ACC112 (cell line): ENCODE measurements at regions not wholly inside any gene's neighbourhood (a gene's known extent, or its start where the extent isn't known, plus 50 kb on each side); places are given as distances from the start of the nearest gene placed in this dataset.

Source experiments
- H2AFZ ChIP-seq: fragments of 200-600 bp; sonication (generic); one replicate; pipeline ENCODE4 v1.6.0; 2017; ENCODE audit warnings: antibody characterized with exemption, low read length; ENCODE audit not compliant: unreplicated experiment
- H3K27ac ChIP-seq: fragments of 200-600 bp; sonication (generic); 2 replicates; pipeline ENCODE4 v1.5.1; 2014; ENCODE audit warnings: low read depth, mild to moderate bottlenecking, antibody characterized with exemption, low read length, moderate library complexity
- H3K27me3 ChIP-seq: fragments of 200-600 bp; sonication (generic); 2 replicates; pipeline ENCODE4 v1.6.1; 2014; ENCODE audit warnings: mild to moderate bottlenecking, antibody characterized with exemption, low read length, moderate library complexity, mixed read lengths; ENCODE audit not compliant: insufficient read depth
- H3K36me3 ChIP-seq: fragments of 200-600 bp; sonication (generic); 2 replicates; pipeline ENCODE4 v1.6.1; 2016; ENCODE audit warnings: mild to moderate bottlenecking, antibody characterized with exemption, low read length, moderate library complexity, mixed read lengths; ENCODE audit not compliant: insufficient read depth
- H3K4me1 ChIP-seq: fragments of 200-600 bp; sonication (generic); one replicate; pipeline ENCODE4 v1.6.1; 2016; ENCODE audit warnings: low read length, mixed read lengths; ENCODE audit not compliant: insufficient read depth, unreplicated experiment, control insufficient read depth
- H3K4me3 ChIP-seq: fragments of 200-600 bp; sonication (generic); 2 replicates; pipeline ENCODE4 v1.5.1; 2014; ENCODE audit warnings: mild to moderate bottlenecking, low read depth, low read length
- H3K79me2 ChIP-seq: fragments of 200-600 bp; sonication (generic); one replicate; pipeline ENCODE4 v1.6.0; 2016; ENCODE audit warnings: low read length; ENCODE audit not compliant: control insufficient read depth, unreplicated experiment, insufficient read depth

DNA sequence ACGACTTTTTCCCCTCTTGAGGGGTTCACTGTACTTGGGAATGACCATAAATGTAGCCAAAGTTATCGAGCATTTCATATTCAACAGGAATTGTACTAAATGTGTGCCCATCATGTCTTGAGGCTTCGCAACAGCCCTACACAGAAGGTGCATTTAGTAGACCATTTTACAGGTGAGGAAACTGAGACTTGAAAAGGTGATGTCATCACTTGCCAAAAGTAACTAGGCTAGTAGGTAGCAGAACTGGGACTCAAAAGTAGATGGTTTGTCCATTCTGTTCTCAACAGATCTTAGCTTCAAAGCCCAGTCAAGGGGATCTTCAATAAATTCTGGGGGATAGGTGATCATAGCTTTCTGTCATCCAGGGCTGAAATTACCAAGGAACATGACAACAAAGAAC lies 782.2 kb downstream of the MED13L start:
- no peaks in the 10 kb centered on the region for H3K36me3 ChIP-seq
- no peak overlapping the region for H3K27ac ChIP-seq
- no peaks in the 10 kb centered on the region for H3K27me3 ChIP-seq
- H3K79me2 ChIP-seq, result no peaks in the 10 kb centered on the region
- no peak overlapping the region for H3K4me3 ChIP-seq
- no peaks in the 10 kb centered on the region for H3K4me1 ChIP-seq
- no peak overlapping the region for H2AFZ ChIP-seq

DNA sequence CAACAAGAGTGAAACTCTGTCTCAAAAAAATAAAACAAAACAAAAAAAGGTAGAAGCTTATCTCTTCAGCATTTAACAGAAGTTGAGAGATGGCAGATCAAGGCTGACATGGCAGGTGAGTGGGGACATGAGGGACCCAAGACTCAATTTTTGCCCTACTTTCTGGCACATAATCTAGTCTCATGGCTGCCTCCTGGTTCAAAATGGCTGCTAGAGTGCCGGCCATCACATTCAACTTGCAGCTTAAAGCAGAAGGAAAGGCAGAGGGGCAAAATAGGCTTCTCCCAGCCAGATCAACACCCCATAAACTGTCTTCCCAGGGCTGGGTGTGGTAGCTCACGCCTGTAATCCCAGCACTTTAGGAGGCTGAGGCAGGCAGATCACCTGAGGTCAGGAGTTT lies 784.9 kb downstream of the MED13L start:
- Histone ChIP-seq H3K36me3 (no peaks in the 10 kb centered on the region), H3K79me2 (no peaks in the 10 kb centered on the region), H3K27ac (no peak overlapping the region), H3K4me1 (no peaks in the 10 kb centered on the region), H3K27me3 (peaks cover 3% of the 10 kb centered on the region; the same call in 1 of the 2 replicates), H3K4me3 (no peak overlapping the region), H2AFZ (no peak overlapping the region)

DNA sequence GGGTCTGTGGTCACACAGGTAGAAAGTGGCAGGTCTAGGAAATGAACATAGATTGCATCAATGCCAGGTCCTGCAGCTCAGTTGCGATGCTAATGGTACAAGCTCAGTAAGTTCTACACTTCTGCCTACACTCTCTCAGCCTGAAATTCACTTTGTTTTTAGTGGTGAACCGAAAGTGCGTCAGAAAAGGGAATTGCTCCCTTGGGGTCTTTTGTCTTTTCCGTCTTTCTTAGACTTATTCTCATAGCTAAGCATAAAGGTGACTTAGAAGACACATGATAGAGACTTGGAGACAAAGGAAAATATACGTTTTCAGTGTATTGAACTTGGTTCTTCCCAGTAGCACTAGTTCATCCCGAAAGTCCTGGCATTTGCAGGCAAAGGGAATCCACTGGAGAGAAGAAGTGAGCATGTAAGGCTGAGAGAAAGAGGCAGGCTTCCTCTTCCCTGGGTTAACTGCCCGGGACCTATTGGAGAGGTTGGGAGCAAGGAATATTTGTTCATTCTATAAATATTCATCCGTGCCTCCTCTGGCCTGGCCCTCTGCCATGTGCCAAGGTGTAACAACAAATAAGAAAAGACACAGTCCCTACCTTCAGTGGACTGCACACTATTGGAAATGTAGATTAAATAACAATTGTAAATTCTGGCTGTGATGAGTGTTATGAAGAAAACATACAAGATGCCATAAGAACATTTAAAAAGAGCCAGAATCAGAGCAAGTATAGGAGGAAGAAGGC lies 785.8 kb downstream of the MED13L start:
- H2AFZ ChIP-seq, result no peak overlapping the region

DNA sequence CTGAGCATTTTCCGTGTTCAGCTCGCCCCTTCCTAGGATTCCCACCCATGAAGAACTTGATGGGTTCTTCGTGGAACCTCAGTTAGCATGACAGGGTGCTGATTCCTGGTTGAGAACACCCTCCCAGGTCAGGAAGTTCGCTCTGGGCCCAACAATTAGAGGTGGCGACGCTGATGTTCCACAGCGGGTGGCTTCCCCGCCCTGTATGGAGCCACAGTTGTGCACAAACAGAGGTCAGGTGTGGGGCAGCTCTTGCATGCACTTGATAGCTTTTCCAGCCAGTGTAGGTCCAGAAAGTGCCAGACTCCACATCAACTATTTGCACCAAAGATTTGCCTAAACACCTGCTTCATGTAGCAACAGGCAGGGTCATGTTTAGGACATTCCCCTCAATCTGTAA lies 788.2 kb downstream of the MED13L start:
- Histone ChIP-seq H3K4me3 (no peak overlapping the region), H3K4me1 (no peaks in the 10 kb centered on the region), H3K27ac (no peak overlapping the region), H3K36me3 (no peaks in the 10 kb centered on the region), H3K27me3 (peaks cover 9% of the 10 kb centered on the region; the same call in 1 of the 2 replicates), H2AFZ (no peak overlapping the region), H3K79me2 (no peaks in the 10 kb centered on the region)

More for the DNA sequence above, 785.8 kb downstream of the MED13L start:
- Histone ChIP-seq H3K4me1 (no peaks in the 10 kb centered on the region), H3K27ac (no peak overlapping the region), H3K79me2 (no peaks in the 10 kb centered on the region), H3K4me3 (no peak overlapping the region), H3K36me3 (no peaks in the 10 kb centered on the region), H3K27me3 (peaks cover 9% of the 10 kb centered on the region; the same call in 1 of the 2 replicates)

DNA sequence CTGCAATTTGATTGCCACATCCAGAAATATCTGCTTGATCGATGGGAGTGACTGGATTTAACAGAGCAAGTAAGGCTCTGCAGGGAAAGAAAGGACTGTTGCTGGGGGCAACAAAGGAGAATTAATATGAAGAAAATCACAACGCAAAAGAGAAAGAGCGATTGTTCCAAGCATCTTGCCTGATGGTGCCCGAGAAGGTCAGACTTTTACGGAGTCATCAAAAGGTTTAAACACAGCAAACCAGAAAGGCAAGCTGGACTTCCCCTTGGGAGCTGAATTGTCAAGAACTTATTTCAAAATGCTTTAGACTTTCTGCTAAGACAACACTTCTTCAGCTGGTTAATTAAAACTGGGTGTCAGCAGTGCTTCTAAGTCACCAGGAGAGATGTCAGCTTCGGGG lies 791.5 kb downstream of the MED13L start:
- Histone ChIP-seq H3K79me2 (no peaks in the 10 kb centered on the region), H3K36me3 (no peaks in the 10 kb centered on the region), H3K4me1 (no peaks in the 10 kb centered on the region), H3K27ac (no peak overlapping the region), H3K4me3 (no peak overlapping the region), H2AFZ (no peak overlapping the region), H3K27me3 (peaks cover 9% of the 10 kb centered on the region; the same call in 1 of the 2 replicates)

DNA sequence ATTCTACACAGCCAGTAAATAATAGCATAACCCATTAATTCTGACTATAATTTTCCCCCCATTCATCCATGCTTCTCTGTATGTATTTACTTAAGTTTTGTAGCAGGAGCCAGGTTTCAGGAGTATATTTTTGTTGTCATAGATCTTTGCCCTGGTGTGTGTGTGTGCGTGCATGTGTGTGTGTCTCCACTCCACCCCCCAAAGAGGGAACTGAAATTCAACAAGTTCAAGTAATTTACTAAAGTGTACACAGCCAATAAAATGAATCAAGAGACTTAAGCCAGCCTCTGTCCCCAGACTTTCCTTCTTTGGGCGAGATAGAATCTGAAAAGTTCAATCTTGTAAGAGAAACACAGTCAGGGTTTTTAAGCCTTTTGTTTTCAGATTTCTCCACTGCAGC lies 792.0 kb downstream of the MED13L start:
- H2AFZ ChIP-seq, result no peak overlapping the region
- H3K79me2 ChIP-seq, result no peaks in the 10 kb centered on the region
- H3K27me3 ChIP-seq, result peaks cover 9% of the 10 kb centered on the region; the same call in 1 of the 2 replicates
- H3K4me3 ChIP-seq, result no peak overlapping the region
- H3K4me1 ChIP-seq, result no peaks in the 10 kb centered on the region
- no peak overlapping the region for H3K27ac ChIP-seq
- H3K36me3 ChIP-seq, result no peaks in the 10 kb centered on the region

DNA sequence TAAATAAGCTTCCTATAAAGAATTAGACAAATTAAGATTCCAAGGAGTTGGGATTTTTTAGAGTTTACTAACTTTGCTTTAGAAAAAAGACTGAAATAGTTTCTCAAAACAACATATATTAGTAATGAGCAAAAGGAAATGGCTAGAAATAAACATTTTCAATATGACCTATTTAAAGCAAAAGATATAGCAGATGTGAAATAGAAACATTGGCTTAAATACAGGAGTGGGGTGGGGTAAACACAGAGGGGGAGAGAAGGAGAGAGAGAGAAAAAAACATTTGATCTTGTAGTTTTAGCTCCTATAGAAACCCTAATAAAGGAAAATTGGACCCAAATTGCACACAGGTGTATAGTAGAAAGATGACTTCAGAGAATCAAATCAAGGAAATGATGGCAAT lies 794.5 kb downstream of the MED13L start:
- Histone ChIP-seq H2AFZ (no peak overlapping the region), H3K36me3 (no peaks in the 10 kb centered on the region), H3K27ac (no peak overlapping the region), H3K4me3 (no peak overlapping the region), H3K79me2 (no peaks in the 10 kb centered on the region), H3K27me3 (peaks cover 9% of the 10 kb centered on the region; the same call in 1 of the 2 replicates), H3K4me1 (no peaks in the 10 kb centered on the region)

DNA sequence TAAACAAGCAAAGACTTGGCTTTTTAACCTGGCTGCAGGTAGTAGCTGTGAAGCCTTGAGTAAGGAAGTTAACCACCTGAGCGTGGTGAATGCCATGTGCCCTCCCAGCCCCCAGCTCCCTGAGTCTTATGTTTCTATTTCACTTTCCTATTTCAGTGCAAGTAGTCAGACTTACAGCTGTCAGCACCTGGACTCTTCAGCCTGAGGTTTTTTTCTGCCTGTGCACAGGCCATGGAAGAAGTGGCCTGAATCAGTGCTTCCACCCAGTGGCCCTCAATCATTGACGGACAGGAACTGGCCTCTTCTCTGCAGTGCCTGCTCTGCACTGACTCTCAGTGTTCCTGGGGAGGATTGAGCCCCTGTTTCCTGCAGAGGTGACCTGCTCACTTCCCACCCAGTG lies 796.4 kb downstream of the MED13L start:
- Histone ChIP-seq H3K27ac (no peak overlapping the region), H3K4me3 (no peak overlapping the region), H2AFZ (no peak overlapping the region), H3K79me2 (no peaks in the 10 kb centered on the region), H3K27me3 (no peaks in the 10 kb centered on the region), H3K4me1 (no peaks in the 10 kb centered on the region), H3K36me3 (no peaks in the 10 kb centered on the region)

DNA sequence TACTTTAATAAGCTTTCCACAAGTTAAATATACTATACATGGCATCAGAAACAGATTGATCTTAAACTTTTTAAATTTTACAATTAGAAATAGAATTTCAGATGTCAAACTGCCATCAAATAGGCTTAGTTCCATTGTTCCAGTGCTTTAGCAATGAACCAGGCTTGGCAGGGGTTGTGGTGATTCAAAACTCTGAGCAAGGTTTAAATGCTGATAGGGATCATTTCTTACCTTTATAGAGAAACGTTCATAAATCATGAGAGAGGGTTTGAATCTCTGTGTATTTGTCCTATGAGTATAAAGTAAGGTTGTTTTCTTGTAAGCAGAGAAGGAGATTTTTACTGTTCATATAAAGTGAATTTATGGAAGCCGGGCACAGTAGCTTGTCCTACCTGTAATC lies 794.5 kb upstream of the TBX3 start:
- Histone ChIP-seq H3K4me3 (no peak overlapping the region), H2AFZ (no peak overlapping the region), H3K79me2 (no peaks in the 10 kb centered on the region), H3K4me1 (no peaks in the 10 kb centered on the region), H3K27ac (no peak overlapping the region), H3K27me3 (no peaks in the 10 kb centered on the region), H3K36me3 (no peaks in the 10 kb centered on the region)

DNA sequence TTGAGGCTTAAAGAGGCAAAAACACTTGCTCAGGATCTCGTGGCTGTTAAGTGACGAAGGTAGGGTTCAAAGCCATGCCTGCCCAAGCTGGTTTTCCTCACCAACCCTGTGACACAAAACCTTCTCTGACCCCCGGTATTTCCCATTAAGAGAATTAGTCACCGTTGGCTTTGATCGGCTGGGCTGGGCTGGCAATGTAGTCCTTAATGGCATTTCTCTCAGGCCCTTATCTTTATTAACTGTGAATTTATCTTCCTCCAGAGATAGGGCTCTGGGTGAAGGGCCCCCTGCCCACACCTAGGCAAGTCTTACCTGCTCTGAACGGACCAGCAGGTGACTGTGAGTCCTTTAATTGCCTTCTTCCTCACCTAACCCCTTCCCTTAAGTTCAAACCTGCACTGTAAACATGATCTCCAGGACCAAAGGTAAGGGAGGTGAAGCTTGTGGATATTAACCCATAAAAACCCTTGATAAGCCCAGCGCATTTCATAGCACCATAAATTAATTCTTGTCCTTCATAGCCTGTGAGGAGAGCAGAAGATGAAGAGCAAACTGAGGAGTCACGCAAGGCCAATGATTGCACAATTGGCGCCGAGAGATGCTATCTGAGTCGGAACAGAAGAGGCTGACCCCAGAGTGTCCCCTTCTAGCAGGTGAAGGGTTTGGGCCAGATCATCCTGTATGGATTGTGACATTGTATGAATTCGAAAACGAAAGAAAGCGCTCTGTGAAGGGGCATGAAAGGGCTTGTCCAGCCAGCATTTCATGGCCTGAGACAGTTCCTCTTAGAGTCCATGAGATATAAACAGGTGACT lies 790.8 kb upstream of the TBX3 start:
- H3K36me3 ChIP-seq, result no peaks in the 10 kb centered on the region
- no peak overlapping the region for H3K4me3 ChIP-seq
- H3K4me1 ChIP-seq, result no peaks in the 10 kb centered on the region
- H3K27ac ChIP-seq, result no peak overlapping the region
- H3K79me2 ChIP-seq, result no peaks in the 10 kb centered on the region
- H3K27me3 ChIP-seq, result no peaks in the 10 kb centered on the region
- no peak overlapping the region for H2AFZ ChIP-seq
